NCI-H2227 treated with DMSO at 0.1 percent for 48 hours (cell line): ENCODE measurements at regions not wholly inside any gene's neighbourhood (a gene's known extent, or its start where the extent isn't known, plus 50 kb on each side); places are given as distances from the start of the nearest gene placed in this dataset.
"Not testable (repeated sequence)": the region's sequence is repeated elsewhere in the genome, so short reads cannot be mapped to it uniquely, and the experiment has no call there.

Experiments
- DNase-seq: peaks from one replicate; lab custom pipeline; 2025; lab: John Stamatoyannopoulos, UW

GRCh38 chr5:117624201-117624600 is 1049.6 kb upstream of the SEMA6A start:
- no peak for DNase-seq

- no peak for DNase-seq
These were observed 1048.6 kb upstream of the SEMA6A start for GRCh38 chr5:117623042-117623805.

- no peak for DNase-seq
These were observed 1047.3 kb upstream of the SEMA6A start for GRCh38 chr5:117621921-117622320.

GRCh38 chr5:117615226-117615625 is 1040.6 kb upstream of the SEMA6A start:
- no peak for DNase-seq

GRCh38 chr5:117614408-117614807 is 1039.8 kb upstream of the SEMA6A start:
- no peak for DNase-seq

- DNase-seq, result no peak
These were observed 1030.2 kb upstream of the SEMA6A start for GRCh38 chr5:117604845-117605244.

- DNase-seq, result not testable (repeated sequence)
These were observed 1025.2 kb upstream of the SEMA6A start for GRCh38 chr5:117599811-117600210.

- no peak for DNase-seq
These were observed 1019.5 kb upstream of the SEMA6A start for GRCh38 chr5:117594166-117594565.

GRCh38 chr5:117590944-117591343 is 1016.3 kb upstream of the SEMA6A start:
- no peak for DNase-seq

- DNase-seq, result no peak
These were observed 1014.0 kb upstream of the SEMA6A start for GRCh38 chr5:117588611-117589010.

GRCh38 chr5:117587111-117587510 is 1012.5 kb upstream of the SEMA6A start:
- no peak for DNase-seq

GRCh38 chr5:117568622-117569021 is 994.0 kb upstream of the SEMA6A start:
- DNase-seq, result no peak

GRCh38 chr5:117568126-117568525 is 993.5 kb upstream of the SEMA6A start:
- no peak for DNase-seq

- DNase-seq, result no peak
These were observed 988.0 kb upstream of the SEMA6A start for GRCh38 chr5:117562647-117563046.

- DNase-seq, result no peak
These were observed 986.9 kb upstream of the SEMA6A start for GRCh38 chr5:117561531-117561930.

GRCh38 chr5:117559005-117559844 is 984.6 kb upstream of the SEMA6A start:
- no peak for DNase-seq

GRCh38 chr5:117551236-117551635 is 976.6 kb upstream of the SEMA6A start:
- DNase-seq, result no peak

GRCh38 chr5:117547192-117547591 is 972.6 kb upstream of the SEMA6A start:
- DNase-seq, result no peak

GRCh38 chr5:117539692-117540091 is 965.1 kb upstream of the SEMA6A start:
- no peak for DNase-seq

- no peak for DNase-seq
These were observed 959.2 kb upstream of the SEMA6A start for GRCh38 chr5:117533792-117534191.

GRCh38 chr5:117533051-117533670 is 958.5 kb upstream of the SEMA6A start:
- DNase-seq, result not testable (repeated sequence)

GRCh38 chr5:117519957-117520500 is 945.4 kb upstream of the SEMA6A start:
- DNase-seq, result no peak
